B cell (primary cell): ENCODE measurements at regions not wholly inside any gene's neighbourhood (a gene's known extent, or its start where the extent isn't known, plus 50 kb on each side); places are given as distances from the start of the nearest gene placed in this dataset.

Source experiments
- ATAC-seq: fragments of 200-7000 bp; cut with Tn5 transposase; one replicate; pipeline ENCODE4 v1.10.0; 2021; ENCODE audit warnings: low read depth, mild to moderate bottlenecking, moderate number of reproducible peaks, moderate library complexity
- CTCF ChIA-PET: fragments of 350-600 bp; sonication (Branson Sonifier 250); formaldehyde crosslinking; loops from one replicate; lab custom pipeline; 2021; ENCODE audit warnings: antibody characterized with exemption, inconsistent platforms; lab: Charles Lee
- POLR2A ChIA-PET: fragments of 350-600 bp; sonication (Branson Sonifier 250); formaldehyde crosslinking; loops from one replicate; lab custom pipeline; 2021; ENCODE audit warnings: antibody characterized with exemption; lab: Charles Lee
- DNase-seq: peaks from one replicate; pipeline ENCODE4 v3.0.0; 2013
- H2AFZ ChIP-seq: 2 replicates; pipeline ENCODE4 v1.6.1; 2012; ENCODE audit warnings: mild to moderate bottlenecking, low read depth, low read length; ENCODE audit not compliant: insufficient read depth, poor library complexity, severe bottlenecking
- H3K27ac ChIP-seq, 2 donors: 1 replicate in 1 of 2; 2 replicates in 1 of 2; pipeline ENCODE4 v1.5.1; 2012 to 2013; ENCODE audit warnings: low read length in 2 of 2, mild to moderate bottlenecking in 2 of 2, moderate library complexity in 1 of 2
- H3K27me3 ChIP-seq, 4 experiments: fragments of 200-600 bp in 1 of 4; sonication (generic) in 1 of 4; replicated peaks in 1 of 4; 1 replicate in 2 of 4; 2 replicates in 2 of 4; pipeline versions ENCODE4 v1.6.1 to v1.7.0; 2013 to 2016; ENCODE audit warnings: low read length in 3 of 4, mild to moderate bottlenecking in 2 of 4, mixed read lengths in 1 of 4, moderate library complexity in 1 of 4; ENCODE audit not compliant: insufficient read depth in 4 of 4, control insufficient read depth in 3 of 4; ENCODE audit errors: control extremely low read depth in 1 of 4
- H3K36me3 ChIP-seq, 2 experiments: replicated peaks in 1 of 2; 1 replicate in 1 of 2; 2 replicates in 1 of 2; pipeline versions ENCODE4 v1.6.1 to v1.7.1; 2013; ENCODE audit warnings: low read length in 1 of 2; ENCODE audit not compliant: insufficient read depth in 2 of 2, control insufficient read depth in 1 of 2; ENCODE audit errors: control extremely low read depth in 1 of 2, extremely low read depth in 1 of 2
- H3K4me1 ChIP-seq, 2 donors: fragments of 200-600 bp in 1 of 2; sonication (generic) in 1 of 2; 1 replicate in 1 of 2; 2 replicates in 1 of 2; pipeline versions ENCODE4 v1.5.1 to v1.6.1; 2013 to 2017; ENCODE audit warnings: low read length in 2 of 2; ENCODE audit not compliant: control insufficient read depth in 2 of 2, insufficient read depth in 2 of 2
- H3K4me2 ChIP-seq: replicated peaks from 2 replicates; pipeline ENCODE3; 2012; ENCODE audit warnings: mild to moderate bottlenecking, low read depth, low read length; ENCODE audit not compliant: poor library complexity, severe bottlenecking
- H3K4me3 ChIP-seq, 5 experiments: fragments of 200-600 bp in 1 of 5; sonication (generic) in 1 of 5; 1 replicate in 3 of 5; 2 replicates in 2 of 5; pipeline versions ENCODE4 v1.5.1 to v1.7.0; 2011 to 2016; ENCODE audit warnings: low read length in 4 of 5, mild to moderate bottlenecking in 4 of 5, low read depth in 2 of 5, control low read depth in 1 of 5, moderate library complexity in 1 of 5; ENCODE audit not compliant: insufficient read depth in 1 of 5; ENCODE audit errors: control extremely low read depth in 1 of 5, extremely low read depth in 1 of 5
- H3K79me2 ChIP-seq: fragments of 200-600 bp; sonication (generic); one replicate; pipeline ENCODE4 v1.6.0; 2016; ENCODE audit warnings: low read length; ENCODE audit not compliant: control insufficient read depth, insufficient read depth
- H3K9ac ChIP-seq: fragments of 200-600 bp; sonication (generic); 2 replicates; pipeline ENCODE4 v1.6.1; 2017; ENCODE audit warnings: mild to moderate bottlenecking, low read length, moderate library complexity
- H3K9me3 ChIP-seq, 3 donors: one replicate each; pipeline versions ENCODE4 v1.6.1 to v1.7.1; 2013; ENCODE audit warnings: low read length in 2 of 3; ENCODE audit not compliant: control insufficient read depth in 2 of 3, insufficient read depth in 1 of 3; ENCODE audit errors: control extremely low read depth in 1 of 3
- H4K20me1 ChIP-seq: 2 replicates; pipeline ENCODE4 v1.6.0; 2012; ENCODE audit warnings: mild to moderate bottlenecking, low read length; ENCODE audit not compliant: insufficient read depth, control insufficient read depth, poor library complexity, severe bottlenecking
- H3K27ac Mint-ChIP-seq: one replicate; pipeline ENCODE4 v1.8.0; 2021; ENCODE audit warnings: mixed read lengths
- H3K27me3 Mint-ChIP-seq: one replicate; pipeline ENCODE4 v1.8.0; 2021; ENCODE audit warnings: mixed read lengths
- H3K4me1 Mint-ChIP-seq: one replicate; pipeline ENCODE4 v1.8.0; 2021; ENCODE audit warnings: mixed read lengths
- H3K4me3 Mint-ChIP-seq: one replicate; pipeline ENCODE4 v1.8.0; 2021; ENCODE audit warnings: mixed read lengths
- H3K9me3 Mint-ChIP-seq: one replicate; pipeline ENCODE4 v1.8.0; 2022; ENCODE audit warnings: mixed read lengths; ENCODE audit not compliant: insufficient read depth
- CTCF ChIP-seq: fragments of 200-600 bp; IDR thresholded peaks from one replicate; pipeline ENCODE4 v1.8.0; 2022; ENCODE audit warnings: antibody characterized with exemption, mild to moderate bottlenecking
- EZH2 ChIP-seq: IDR thresholded peaks from 2 replicates; pipeline ENCODE4 v1.6.1; 2012; ENCODE audit warnings: borderline replicate concordance, low read depth, mild to moderate bottlenecking, moderate library complexity, low read length; ENCODE audit not compliant: insufficient read depth, poor library complexity, severe bottlenecking
- WGBS: methylation state at CpG from one replicate; pipeline ENCODE4 v1.1.5; 2013; ENCODE audit warnings: missing lambda C conversion rate; ENCODE audit not compliant: insufficient coverage; 5-methylcytosine and 5-hydroxymethylcytosine counted together
- intact Hi-C: fragments of 100-400 bp; cut with micrococcal nuclease; formaldehyde crosslinking; loops from one replicate; pipeline ENCODE4 v1.10.0; 2022

DNA sequence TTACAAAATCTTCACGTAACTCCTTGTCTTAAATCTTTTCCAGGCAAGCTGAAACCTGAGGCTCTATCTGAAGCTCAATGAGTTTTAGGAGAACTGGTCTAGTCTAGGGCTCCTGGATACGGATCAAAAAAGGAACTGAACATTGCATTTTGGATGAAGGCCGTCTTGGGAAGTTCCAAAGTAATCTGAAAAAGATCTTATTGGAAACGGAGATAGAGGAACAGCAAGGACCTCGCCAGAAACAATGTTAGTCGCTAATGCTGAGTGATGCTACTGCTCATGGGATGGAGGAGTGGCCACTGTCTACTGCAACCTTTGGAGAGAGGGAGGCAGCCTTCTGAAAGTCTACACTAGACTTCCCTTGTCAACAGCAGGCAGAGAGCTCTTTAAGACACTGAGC lies 91.4 kb upstream of the ATXN1 start:
- no peak overlapping the region for H3K4me3 ChIP-seq
- intact Hi-C loops, result no loop called here
- no peaks in the 10 kb centered on the region for H3K79me2 ChIP-seq
- no peaks in the 10 kb centered on the region for H3K9me3 ChIP-seq
- Mint-ChIP-seq H3K27ac (no peak overlapping the region), H3K4me3 (no peak overlapping the region), H3K9me3 (no peaks in the 10 kb centered on the region), H3K4me1 (peaks cover 3% of the 10 kb centered on the region), H3K27me3 (peaks cover 43% of the 10 kb centered on the region)
- 92% methylated on average over 5 of the region's 6 CpGs for WGBS
- no peak overlapping the region for H3K27ac ChIP-seq
- no peaks in the 10 kb centered on the region for H3K4me1 ChIP-seq
- H3K36me3 ChIP-seq, result no peaks in the 10 kb centered on the region
- no peak for DNase-seq
- no peak overlapping the region for H3K4me2 ChIP-seq
- TF ChIP-seq CTCF, result no peak
- TF ChIP-seq EZH2, result no peak
- ChIA-PET POLR2A (no interaction called here), CTCF (no interaction called here)
- peaks cover 0 to 6% (median 3%) of the 10 kb centered on the region in 4 experiments for H3K27me3 ChIP-seq
- no peaks in the 10 kb centered on the region for H4K20me1 ChIP-seq
- no peak for ATAC-seq
- H2AFZ ChIP-seq, result no peak overlapping the region
- no peak overlapping the region for H3K9ac ChIP-seq

DNA sequence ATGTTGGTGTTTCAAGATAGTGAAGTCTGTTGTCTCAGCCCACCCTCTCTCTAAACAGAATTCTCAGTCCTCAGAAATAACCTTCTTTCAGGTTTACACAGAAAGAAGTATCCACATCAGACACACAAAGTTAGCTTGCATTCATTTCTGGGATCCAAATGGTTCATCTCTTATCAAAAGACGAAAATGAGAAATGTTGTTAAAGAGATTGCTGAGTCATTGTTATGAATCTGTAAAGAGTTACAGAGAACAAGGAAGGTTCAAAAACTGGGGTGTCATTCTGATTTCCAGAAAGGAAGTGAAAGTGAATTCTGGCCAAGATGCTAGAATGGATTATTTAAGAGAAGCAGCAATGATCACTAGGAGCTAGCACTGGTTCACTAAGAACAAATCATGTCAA lies 90.5 kb upstream of the ATXN1 start:
- peaks cover 0 to 6% (median 3%) of the 10 kb centered on the region in 4 experiments for H3K27me3 ChIP-seq
- TF ChIP-seq EZH2, result no peak
- TF ChIP-seq CTCF, result no peak
- no peaks in the 10 kb centered on the region for H3K36me3 ChIP-seq
- Mint-ChIP-seq H3K9me3 (no peaks in the 10 kb centered on the region), H3K4me1 (peaks cover 3% of the 10 kb centered on the region), H3K27ac (no peak overlapping the region), H3K27me3 (peaks cover 43% of the 10 kb centered on the region), H3K4me3 (no peak overlapping the region)
- ChIA-PET CTCF (no interaction called here), POLR2A (no interaction called here)
- intact Hi-C loops, result no loop called here
- H3K4me2 ChIP-seq, result no peak overlapping the region
- H3K4me1 ChIP-seq, result no peaks in the 10 kb centered on the region
- no peak overlapping the region for H3K27ac ChIP-seq
- H3K4me3 ChIP-seq, result no peak overlapping the region
- H2AFZ ChIP-seq, result no peak overlapping the region
- H3K9me3 ChIP-seq, result no peaks in the 10 kb centered on the region
- no peak overlapping the region for H3K9ac ChIP-seq
- ATAC-seq (no peak), DNase-seq (no peak)
- no peaks in the 10 kb centered on the region for H3K79me2 ChIP-seq
- WGBS, result 0% methylated on average over 1 of the region's 1 CpG
- no peaks in the 10 kb centered on the region for H4K20me1 ChIP-seq
